C4-2B (cell line): ENCODE measurements at regions not wholly inside any gene's neighbourhood (a gene's known extent, or its start where the extent isn't known, plus 50 kb on each side); places are given as distances from the start of the nearest gene placed in this dataset.

Experiments
- H3K27ac ChIP-seq: fragments of 450-650 bp; 2 replicates; pipeline ENCODE4 v1.5.1; 2017
- CTCF ChIP-seq: fragments of 450-650 bp; conservative IDR thresholded peaks from 2 replicates; pipeline ENCODE4 v1.5.1; 2017; ENCODE audit warnings: mild to moderate bottlenecking
- ZFX ChIP-seq: fragments of 450-650 bp; IDR thresholded peaks from 2 replicates; pipeline ENCODE4 v1.6.1; 2017

DNA sequence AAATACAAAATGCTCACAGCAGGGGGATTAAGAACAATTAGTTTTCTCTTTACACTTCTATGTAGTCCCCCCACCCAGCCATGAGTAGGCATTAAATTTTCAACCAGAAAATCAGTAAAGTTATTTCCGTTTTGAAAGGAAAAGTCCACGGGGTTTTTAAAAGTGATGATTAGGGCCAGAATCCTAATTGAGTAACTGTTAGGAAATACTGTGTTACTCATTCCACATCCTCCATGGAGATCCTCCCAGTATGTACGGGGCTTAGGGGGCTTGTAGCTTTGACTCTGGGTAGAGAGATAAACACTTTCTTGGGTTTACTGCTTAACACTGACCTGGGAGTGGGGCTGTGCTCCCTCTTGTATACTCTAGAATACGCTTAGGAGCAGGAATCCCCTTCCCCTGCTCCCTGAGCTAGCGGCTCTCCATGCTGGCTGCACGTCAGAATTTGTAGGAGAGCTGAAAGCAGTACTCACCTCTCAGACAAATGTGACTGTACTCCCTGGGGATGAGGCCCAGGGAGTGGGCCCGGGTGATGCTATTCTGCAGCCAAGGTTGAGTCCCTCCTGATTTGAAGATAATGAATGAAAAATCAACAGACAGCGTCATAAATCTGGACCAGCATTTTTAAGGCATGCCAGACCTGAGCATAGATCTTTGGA, 100.5 kb downstream of the SLC4A3 start:
- TF ChIP-seq CTCF (no peak), ZFX (no peak)
- no peak overlapping the region for H3K27ac ChIP-seq

- no peak overlapping the region for H3K27ac ChIP-seq
- TF ChIP-seq CTCF (no peak), ZFX (no peak)
Measured at GRCh38 chr2:219728991-219729487, 101.6 kb downstream of the SLC4A3 start.

GRCh38 chr2:219731173-219731572, 103.7 kb downstream of the SLC4A3 start:
- no peak overlapping the region for H3K27ac ChIP-seq
- peak; percentile 45 for TF ChIP-seq CTCF
- no peak for TF ChIP-seq ZFX

DNA sequence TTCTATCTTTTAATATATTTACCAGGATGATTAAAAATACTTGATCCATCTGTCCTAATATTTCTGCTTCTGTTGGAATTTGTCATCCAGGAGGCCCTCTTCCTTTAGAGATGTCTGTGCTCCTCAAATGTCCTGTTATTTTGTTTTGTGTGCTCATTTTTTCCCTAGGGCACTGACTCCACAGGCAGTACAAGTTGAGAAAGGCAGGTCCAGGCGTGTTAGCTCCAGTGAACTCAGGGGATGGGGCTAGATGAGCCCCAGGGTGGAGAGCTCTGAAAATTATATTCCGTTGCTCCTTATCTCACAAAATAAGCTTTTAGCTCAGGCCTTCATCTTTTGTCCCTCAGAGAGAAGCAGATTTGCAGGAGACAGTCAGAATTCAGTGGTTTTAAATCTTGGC, 105.7 kb downstream of the SLC4A3 start:
- TF ChIP-seq CTCF: no peak
- no peak for TF ChIP-seq ZFX
- H3K27ac ChIP-seq: no peak overlapping the region

DNA sequence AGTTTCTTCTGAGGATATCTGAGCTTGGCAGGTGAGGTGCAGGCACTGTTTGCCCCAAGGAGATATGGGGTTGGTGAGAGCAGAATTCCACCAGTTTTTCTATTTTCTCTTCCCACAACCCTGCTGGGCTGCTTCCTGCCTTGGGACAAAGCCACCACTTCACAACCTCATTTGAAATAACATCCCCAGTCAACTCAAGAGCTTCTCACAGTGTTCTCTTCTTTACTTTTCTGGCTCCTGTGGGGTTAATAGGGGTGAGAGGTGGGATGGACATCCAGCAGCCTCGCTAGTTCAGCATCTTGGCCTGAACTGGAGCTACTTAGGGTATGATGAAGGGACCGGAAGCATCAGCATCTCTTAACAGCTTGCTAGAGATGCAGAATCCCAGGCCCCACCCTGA, 106.3 kb downstream of the SLC4A3 start:
- H3K27ac ChIP-seq: no peak overlapping the region
- TF ChIP-seq ZFX: no peak
- TF ChIP-seq CTCF: no peak

DNA sequence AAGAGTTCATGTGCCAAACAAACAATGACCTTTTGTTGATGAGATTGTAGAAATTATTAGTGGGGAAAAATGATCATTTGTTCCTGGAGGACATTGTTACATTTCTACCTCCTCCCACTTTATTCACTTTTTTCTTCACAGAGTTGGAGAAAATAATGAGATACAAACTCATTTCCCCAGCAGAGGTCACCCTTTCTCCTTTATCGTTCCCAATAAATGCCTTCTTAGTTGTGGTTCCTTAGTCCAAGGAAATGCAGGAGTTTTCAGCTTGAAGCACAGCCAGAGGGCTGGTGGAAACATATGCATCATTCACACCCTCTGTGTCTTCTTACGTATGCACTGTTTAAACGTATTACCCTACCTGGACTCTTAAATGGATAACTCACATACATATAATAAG, 108.8 kb downstream of the SLC4A3 start:
- H3K27ac ChIP-seq: no peak overlapping the region
- peak; percentile 60 for TF ChIP-seq CTCF
- no peak for TF ChIP-seq ZFX

DNA sequence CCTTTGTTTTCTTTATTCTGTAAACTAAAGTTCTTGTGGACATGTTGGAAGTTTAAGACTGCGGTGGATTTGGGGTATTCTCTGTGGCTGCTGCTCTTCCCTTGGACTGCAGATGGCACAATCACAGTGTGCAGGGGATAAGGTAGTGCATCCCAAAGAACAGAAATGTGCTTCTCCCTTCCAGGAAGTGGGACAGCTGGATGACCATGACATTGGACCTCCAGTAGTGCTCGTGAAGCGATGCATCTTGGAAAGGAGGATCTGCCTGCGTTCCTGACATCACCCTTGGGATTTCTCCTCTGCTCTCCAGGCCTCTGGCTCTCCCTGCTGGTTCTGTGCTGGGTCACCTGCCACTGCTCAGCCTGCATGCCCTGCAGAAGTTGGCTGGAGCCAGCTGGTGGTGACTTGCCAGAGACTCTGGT, 109.9 kb downstream of the SLC4A3 start:
- H3K27ac ChIP-seq: no peak overlapping the region
- TF ChIP-seq CTCF (peak; percentile 19; the same call in 1 of the 2 replicates), ZFX (no peak)
